ENCODE measurements at regions not wholly inside any gene's neighbourhood (a gene's known extent, or its start where the extent isn't known, plus 50 kb on each side); places are given as distances from the start of the nearest gene placed in this dataset.
"Not testable (repeated sequence)": the region's sequence is repeated elsewhere in the genome, so short reads cannot be mapped to it uniquely, and the experiment has no call there.

- H3K36me3 ChIP-seq = no peaks in the 10 kb centered on the region
- TF ChIP-seq CTCF (IDR thresholded peaks at IDR 0.05) (no peak), POLR2A (IDR thresholded peaks at IDR 0.05) (no peak)
- DNase-seq = no peak
- H3K9me3 ChIP-seq = no peaks in the 10 kb centered on the region
- no peaks in the 10 kb centered on the region for H3K27me3 ChIP-seq
- WGBS, 4 donors = 41 to 50% (median 44%) methylated on average over 5 of the region's 5 CpGs
- no peak overlapping the region for H3K4me3 ChIP-seq
- H3K27ac ChIP-seq = no peak overlapping the region
- ATAC-seq = no peak
- intact Hi-C loops (cut with DNase I) = no loop called here
- H3K4me1 ChIP-seq = peaks cover 0 to 9% (median 0%) of the 10 kb centered on the region in 12 donors
These were observed 69.6 kb upstream of the KRAS start for GRCh38 chr12:25320123-25321006.

DNA sequence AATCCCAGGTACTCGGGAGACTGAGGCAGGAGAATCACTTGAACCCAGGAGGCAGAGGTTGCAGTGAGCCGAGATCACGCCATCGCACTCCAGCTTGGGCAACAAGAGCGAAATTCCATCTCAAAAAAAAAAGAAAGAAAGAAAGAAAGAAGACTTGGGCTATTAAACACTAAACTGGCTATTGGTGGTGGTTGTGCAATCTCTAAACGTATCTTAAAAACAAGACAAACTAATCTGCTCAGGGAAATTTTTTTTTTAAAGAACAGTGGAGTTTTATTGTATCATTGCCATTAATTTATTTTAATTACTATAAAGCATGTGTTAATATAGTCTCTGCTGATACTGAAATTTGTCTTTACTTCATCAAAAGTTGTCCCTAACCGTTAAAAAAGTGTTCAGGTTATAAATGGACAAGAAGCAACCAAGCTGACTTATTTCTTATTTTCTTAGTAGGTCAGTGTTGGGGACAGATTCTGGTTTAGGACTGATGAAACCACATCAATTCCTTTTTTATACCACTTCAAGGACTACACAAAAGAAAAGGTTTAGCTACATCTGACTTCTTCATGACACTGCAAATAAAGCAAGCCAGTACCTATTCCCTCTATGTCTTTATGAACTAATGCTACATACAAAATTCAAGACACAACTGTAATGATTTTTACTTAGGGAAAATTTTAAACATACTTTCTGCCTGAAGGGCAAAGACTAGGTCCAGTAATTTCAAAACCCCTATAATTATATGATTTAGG lies 68.7 kb upstream of the KRAS start:
- H3K27me3 ChIP-seq = no peaks in the 10 kb centered on the region
- no peak for ATAC-seq
- TF ChIP-seq CTCF (IDR thresholded peaks at IDR 0.05) (no peak), POLR2A (IDR thresholded peaks at IDR 0.05) (no peak)
- H3K4me1 ChIP-seq = peaks cover 0 to 9% (median 0%) of the 10 kb centered on the region in 12 donors
- H3K4me3 ChIP-seq = no peak overlapping the region
- intact Hi-C loops (cut with DNase I) = no loop called here
- no peaks in the 10 kb centered on the region for H3K9me3 ChIP-seq
- no peak overlapping the region for H3K27ac ChIP-seq
- no peaks in the 10 kb centered on the region for H3K36me3 ChIP-seq
- WGBS, 4 donors = 90 to 95% (median 93%) methylated on average over 7 of the region's 7 CpGs
- no peak for DNase-seq

- ATAC-seq (no peak), DNase-seq (no peak)
- intact Hi-C loops (cut with DNase I) = no loop called here
- Histone ChIP-seq H3K4me3 (no peak overlapping the region), H3K4me1 (peaks cover 0 to under 1% (median 0%) of the 10 kb centered on the region in 12 donors), H3K36me3 (no peaks in the 10 kb centered on the region), H3K9me3 (no peaks in the 10 kb centered on the region), H3K27me3 (no peaks in the 10 kb centered on the region), H3K27ac (no peak overlapping the region)
- TF ChIP-seq POLR2A (IDR thresholded peaks at IDR 0.05) (no peak), CTCF (IDR thresholded peaks at IDR 0.05) (no peak)
- WGBS, 4 donors = 62 to 77% (median 65%) methylated on average over 4 of the region's 4 CpGs
These were observed 66.8 kb upstream of the KRAS start for GRCh38 chr12:25317553-25317952.

GRCh38 chr12:25315388-25315787 lies 64.7 kb upstream of the KRAS start:
- DNase-seq = no peak
- no peak overlapping the region for H3K27ac ChIP-seq
- intact Hi-C loops (cut with DNase I) = no loop called here
- H3K36me3 ChIP-seq = no peaks in the 10 kb centered on the region
- H3K9me3 ChIP-seq = no peaks in the 10 kb centered on the region
- TF ChIP-seq POLR2A (IDR thresholded peaks at IDR 0.05) (no peak), CTCF (IDR thresholded peaks at IDR 0.05) (no peak)
- H3K4me1 ChIP-seq = no peaks in the 10 kb centered on the region
- H3K4me3 ChIP-seq = no peak overlapping the region
- no peak for ATAC-seq
- no peaks in the 10 kb centered on the region for H3K27me3 ChIP-seq

DNA sequence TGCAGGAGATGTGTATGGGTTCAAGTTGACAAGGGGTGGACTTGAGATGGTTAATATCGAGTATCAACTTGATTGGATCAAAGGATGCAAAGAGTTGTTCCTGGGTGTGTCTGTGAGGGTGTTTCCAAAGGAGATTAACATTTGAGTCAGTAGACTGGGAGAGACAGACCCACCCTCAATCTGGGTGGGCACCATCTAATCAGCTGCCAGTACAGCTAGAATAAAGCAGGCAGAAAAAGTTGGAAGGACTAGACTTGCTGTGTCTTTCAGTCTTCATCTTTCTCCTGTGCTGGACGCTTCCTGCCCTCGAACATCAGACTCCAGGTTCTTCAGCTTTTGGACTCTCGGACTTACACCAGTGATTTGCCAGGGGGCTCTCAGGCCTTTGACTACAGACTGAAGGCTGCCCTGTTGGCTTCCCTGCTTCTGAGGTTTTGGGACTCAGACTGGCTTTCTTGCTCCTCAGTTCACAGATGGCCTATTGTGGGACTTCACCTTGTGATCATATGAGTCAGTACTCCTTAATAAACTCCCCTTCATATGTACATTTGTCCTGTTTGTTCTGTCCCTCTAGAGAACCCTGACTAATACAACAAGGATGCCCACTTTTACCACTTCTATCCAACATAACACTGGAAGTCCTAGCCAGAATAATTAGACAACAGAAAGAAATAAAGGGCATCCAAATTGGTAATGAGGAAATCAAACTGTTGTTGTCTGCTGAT lies 62.7 kb upstream of the KRAS start:
- DNase-seq; H3K4me3 ChIP-seq; ATAC-seq; H3K27me3 ChIP-seq; H3K9me3 ChIP-seq; H3K36me3 ChIP-seq; H3K27ac ChIP-seq; H3K4me1 ChIP-seq; intact Hi-C loops (cut with DNase I): not testable (repeated sequence)
- WGBS, 4 donors = 75 to 91% (median 80%) methylated on average over 4 of the region's 4 CpGs
